ENCODE measurements at regions not wholly inside any gene's neighbourhood (a gene's known extent, or its start where the extent isn't known, plus 50 kb on each side); places are given as distances from the start of the nearest gene placed in this dataset.

GRCh38 chr3:72423643-72424042 lies 424.6 kb downstream of the SHQ1 start:
- TF ChIP-seq, protein P1, sequence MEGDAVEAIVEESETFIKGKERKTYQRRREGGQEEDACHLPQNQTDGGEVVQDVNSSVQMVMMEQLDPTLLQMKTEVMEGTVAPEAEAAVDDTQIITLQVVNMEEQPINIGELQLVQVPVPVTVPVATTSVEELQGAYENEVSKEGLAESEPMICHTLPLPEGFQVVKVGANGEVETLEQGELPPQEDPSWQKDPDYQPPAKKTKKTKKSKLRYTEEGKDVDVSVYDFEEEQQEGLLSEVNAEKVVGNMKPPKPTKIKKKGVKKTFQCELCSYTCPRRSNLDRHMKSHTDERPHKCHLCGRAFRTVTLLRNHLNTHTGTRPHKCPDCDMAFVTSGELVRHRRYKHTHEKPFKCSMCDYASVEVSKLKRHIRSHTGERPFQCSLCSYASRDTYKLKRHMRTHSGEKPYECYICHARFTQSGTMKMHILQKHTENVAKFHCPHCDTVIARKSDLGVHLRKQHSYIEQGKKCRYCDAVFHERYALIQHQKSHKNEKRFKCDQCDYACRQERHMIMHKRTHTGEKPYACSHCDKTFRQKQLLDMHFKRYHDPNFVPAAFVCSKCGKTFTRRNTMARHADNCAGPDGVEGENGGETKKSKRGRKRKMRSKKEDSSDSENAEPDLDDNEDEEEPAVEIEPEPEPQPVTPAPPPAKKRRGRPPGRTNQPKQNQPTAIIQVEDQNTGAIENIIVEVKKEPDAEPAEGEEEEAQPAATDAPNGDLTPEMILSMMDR (conservative IDR thresholded peaks at IDR 0.05): no peak
- no peak for TF ChIP-seq EZH2 (IDR thresholded peaks at IDR 0.05; ENCODE audit: low read depth)
